AG10803 (cell line): ENCODE measurements at regions not wholly inside any gene's neighbourhood (a gene's known extent, or its start where the extent isn't known, plus 50 kb on each side); places are given as distances from the start of the nearest gene placed in this dataset.
"Not testable (repeated sequence)": the region's sequence is repeated elsewhere in the genome, so short reads cannot be mapped to it uniquely, and the experiment has no call there.

Experiments used
- DNase-seq: peaks from one replicate; pipeline ENCODE4 v3.0.0; 2010; ENCODE audit warnings: low read depth
- H3K4me3 ChIP-seq: 2 replicates; pipeline ENCODE4 v1.5.1; 2011; ENCODE audit warnings: mild to moderate bottlenecking, low read length, control low read depth
- TF ChIP-seq, protein P1 (sequence below): conservative IDR thresholded peaks from 2 replicates; pipeline ENCODE4 v1.5.1; 2011; ENCODE audit warnings: mild to moderate bottlenecking, low read length, control low read depth, inconsistent platforms

DNA sequence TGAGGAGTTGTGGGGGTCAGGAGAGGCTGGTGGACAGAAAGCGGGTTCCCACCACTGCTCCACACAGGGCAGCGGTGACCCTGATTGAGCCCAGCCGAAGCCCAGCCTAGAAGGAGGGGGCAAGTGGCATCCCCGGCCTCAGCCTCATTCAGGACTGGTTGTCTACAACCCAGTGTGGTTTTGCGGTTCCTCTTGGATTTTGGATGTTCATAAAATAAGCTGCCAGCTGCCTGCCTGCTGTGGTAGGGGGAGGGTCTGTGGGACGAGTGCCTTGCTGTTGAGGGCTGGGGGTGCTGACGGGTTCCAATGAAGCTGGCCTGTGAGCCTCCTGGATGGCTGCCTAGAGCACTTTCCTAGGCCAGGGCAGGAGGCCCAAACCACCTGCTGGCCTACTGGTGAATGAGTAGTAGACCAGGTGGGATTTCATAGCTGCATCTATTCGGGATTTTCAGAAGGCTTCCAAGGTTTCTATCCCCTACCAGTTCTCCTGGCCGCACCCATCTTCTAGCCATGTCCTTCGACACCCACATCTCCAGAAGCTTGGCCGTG is 102.4 kb downstream of the NDFIP1 start:
- no peak overlapping the region for H3K4me3 ChIP-seq
- DNase-seq = no peak
- TF ChIP-seq, protein P1, sequence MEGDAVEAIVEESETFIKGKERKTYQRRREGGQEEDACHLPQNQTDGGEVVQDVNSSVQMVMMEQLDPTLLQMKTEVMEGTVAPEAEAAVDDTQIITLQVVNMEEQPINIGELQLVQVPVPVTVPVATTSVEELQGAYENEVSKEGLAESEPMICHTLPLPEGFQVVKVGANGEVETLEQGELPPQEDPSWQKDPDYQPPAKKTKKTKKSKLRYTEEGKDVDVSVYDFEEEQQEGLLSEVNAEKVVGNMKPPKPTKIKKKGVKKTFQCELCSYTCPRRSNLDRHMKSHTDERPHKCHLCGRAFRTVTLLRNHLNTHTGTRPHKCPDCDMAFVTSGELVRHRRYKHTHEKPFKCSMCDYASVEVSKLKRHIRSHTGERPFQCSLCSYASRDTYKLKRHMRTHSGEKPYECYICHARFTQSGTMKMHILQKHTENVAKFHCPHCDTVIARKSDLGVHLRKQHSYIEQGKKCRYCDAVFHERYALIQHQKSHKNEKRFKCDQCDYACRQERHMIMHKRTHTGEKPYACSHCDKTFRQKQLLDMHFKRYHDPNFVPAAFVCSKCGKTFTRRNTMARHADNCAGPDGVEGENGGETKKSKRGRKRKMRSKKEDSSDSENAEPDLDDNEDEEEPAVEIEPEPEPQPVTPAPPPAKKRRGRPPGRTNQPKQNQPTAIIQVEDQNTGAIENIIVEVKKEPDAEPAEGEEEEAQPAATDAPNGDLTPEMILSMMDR = no peak

DNA sequence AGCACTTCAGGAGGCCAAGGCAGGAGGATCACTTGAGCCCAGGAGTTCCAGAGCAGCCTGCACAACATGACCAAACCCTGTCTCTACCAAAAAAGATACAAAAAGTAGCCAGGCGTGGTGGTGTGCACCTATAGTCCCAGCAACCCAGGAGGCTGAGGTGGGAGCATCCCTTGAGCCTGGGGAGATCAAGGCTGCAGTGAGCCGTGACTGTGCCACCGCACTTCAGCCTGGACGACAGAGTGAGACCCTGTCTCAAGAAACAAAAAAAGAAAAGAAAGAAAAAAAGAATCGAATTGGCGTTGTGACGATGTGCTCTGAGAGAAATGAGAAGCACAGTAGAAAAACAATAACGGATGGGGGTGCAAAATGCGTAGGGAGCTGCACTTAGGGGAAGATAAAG is 101.4 kb downstream of the NDFIP1 start:
- TF ChIP-seq, protein P1 = no peak
- H3K4me3 ChIP-seq = no peak overlapping the region
- no peak for DNase-seq

DNA sequence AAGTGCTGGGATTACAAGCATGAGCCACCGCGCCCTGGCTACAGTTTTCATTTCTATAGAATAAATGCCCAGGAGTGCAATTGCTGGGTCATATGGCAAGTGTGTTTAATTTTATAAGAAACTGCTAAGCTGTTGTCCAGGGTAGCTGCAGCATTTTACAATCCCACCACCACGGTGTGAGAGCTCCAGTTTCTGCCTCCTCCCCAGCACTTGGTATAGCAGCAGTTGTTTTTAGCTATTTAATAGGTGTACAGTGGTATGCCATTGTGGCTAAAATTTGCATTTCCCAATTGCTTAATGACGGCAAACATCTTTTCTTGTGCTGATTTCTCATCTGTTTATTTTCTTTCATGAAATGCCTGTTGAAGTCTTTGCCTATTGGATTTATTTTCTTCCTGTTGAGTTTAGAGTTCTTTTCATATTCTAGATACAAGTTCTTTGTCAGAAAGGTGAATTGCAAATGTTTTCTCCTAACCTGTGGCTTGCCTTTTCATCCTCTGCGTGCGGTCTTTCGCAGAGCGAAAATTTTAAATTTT is 100.3 kb downstream of the NDFIP1 start:
- DNase-seq = no peak
- H3K4me3 ChIP-seq = no peak overlapping the region
- TF ChIP-seq, protein P1 = no peak

DNA sequence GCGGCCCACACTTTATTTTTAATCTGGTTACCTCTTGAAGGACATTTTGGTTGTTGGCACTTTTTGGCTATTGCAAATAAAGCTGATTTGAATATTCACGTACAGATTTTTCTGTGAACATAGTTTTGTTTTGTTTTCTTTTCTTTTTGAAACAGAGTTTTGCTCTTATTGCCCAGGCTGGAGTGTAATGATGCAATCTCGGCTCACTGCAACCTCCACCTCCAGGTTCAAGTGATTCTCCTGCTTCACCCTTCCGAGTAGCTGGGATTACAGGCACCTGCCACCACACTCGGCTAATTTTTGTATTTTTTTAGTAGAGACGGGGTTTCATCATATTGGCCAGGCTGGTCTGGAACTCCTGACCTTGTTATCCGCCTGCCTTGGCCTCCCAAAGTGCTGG is 99.7 kb downstream of the NDFIP1 start:
- H3K4me3 ChIP-seq, DNase-seq: not testable (repeated sequence)

DNA sequence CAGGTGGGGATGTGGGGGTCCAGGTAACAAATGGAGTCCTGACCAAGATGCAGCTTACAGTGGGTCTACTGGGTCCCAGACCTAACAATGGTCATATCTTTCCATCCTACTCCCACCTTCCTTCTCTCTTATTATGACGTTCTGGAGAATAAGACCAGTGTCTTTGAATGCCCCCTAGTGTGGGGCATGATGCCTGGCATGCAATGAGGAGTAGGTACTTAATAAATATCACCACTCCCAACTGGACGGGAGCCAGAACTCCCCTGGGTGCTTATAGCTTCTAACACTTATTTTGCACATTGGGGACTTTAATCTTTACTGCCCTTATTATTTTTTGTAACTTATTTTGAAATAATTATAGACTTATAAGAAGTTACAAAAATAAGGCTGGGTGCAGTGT is 98.2 kb downstream of the NDFIP1 start:
- H3K4me3 ChIP-seq = no peak overlapping the region
- TF ChIP-seq, protein P1 = no peak
- no peak for DNase-seq

DNA sequence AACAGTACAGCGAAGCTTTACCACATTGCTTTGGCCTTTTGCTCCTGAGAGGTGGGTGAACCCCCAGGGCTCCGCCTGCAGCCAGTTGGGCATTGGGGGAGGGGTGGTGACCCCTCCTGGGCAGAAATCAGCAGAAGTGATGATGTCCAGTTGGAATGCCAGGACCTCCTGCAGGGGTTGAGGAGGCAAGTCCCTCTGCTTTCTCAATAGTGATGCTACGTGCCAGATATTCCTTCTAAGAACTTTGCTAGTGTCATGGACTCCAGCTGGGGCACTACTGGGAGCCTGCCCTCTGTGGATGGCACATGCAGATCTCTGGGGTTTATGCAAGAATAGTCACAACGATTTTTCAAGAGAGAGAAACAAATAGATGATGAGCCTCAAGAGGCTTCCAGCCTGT is 95.6 kb downstream of the NDFIP1 start:
- no peak for DNase-seq
- no peak overlapping the region for H3K4me3 ChIP-seq
- TF ChIP-seq, protein P1 = no peak
